IMR-90 (cell line): ENCODE measurements at regions not wholly inside any gene's neighbourhood (a gene's known extent, or its start where the extent isn't known, plus 50 kb on each side); places are given as distances from the start of the nearest gene placed in this dataset.

Experiments
- ATAC-seq: fragments of 200-7000 bp; cut with Tn5 transposase; 2 replicates; pipeline ENCODE4 v1.9.1; 2020; ENCODE audit warnings: low read depth, mild to moderate bottlenecking, moderate library complexity
- BruUV-seq: library from RNA; stranded (reverse); fragments of 400-500 nt; replicated peaks from 2 replicates; lab custom pipeline; 2021; lab: Mats Ljungman, UMichigan
- CTCF ChIA-PET: fragments of 300-600 bp; formaldehyde crosslinking; extraction: SDS; loops from one replicate; lab custom pipeline; 2021; ENCODE audit warnings: antibody characterized with exemption; lab: Yijun Ruan, JAX
- POLR2A ChIA-PET: fragments of 300-600 bp; sonication (Branson Sonifier 250); formaldehyde crosslinking; loops from one replicate; lab custom pipeline; 2022; ENCODE audit warnings: antibody characterized with exemption; ENCODE audit not compliant: unreplicated experiment; lab: Charles Lee
- DNase-seq: peaks from one replicate; pipeline ENCODE4 v3.0.0; 2013
- H2AFZ ChIP-seq: replicated peaks from 2 replicates; pipeline ENCODE3; 2013; ENCODE audit warnings: low read length, mild to moderate bottlenecking; ENCODE audit not compliant: poor library complexity
- H2AK5ac ChIP-seq: 2 replicates; pipeline ENCODE4 v1.6.1; 2013; ENCODE audit warnings: low read depth, low read length, inconsistent platforms
- H2AK9ac ChIP-seq: replicated peaks from 2 replicates; pipeline ENCODE3; 2013; ENCODE audit warnings: mild to moderate bottlenecking, low read depth, low read length, moderate library complexity; ENCODE audit not compliant: poor library complexity
- H2BK120ac ChIP-seq: 2 replicates; pipeline ENCODE4 v1.6.1; 2013; ENCODE audit warnings: low read depth, low read length, inconsistent platforms
- H2BK15ac ChIP-seq: 3 replicates; pipeline ENCODE4 v1.6.1; 2013; ENCODE audit warnings: low read depth, low read length, inconsistent platforms
- H2BK20ac ChIP-seq: 2 replicates; pipeline ENCODE4 v1.6.1; 2013; ENCODE audit warnings: low read depth, mild to moderate bottlenecking, inconsistent platforms, low read length, moderate library complexity
- H2BK5ac ChIP-seq: 2 replicates; pipeline ENCODE4 v1.6.1; 2013; ENCODE audit warnings: mild to moderate bottlenecking, low read depth, low read length, inconsistent platforms; ENCODE audit not compliant: poor library complexity, severe bottlenecking
- H3K14ac ChIP-seq: replicated peaks from 2 replicates; pipeline ENCODE4 v1.6.1; 2013; ENCODE audit warnings: low read depth, low read length, inconsistent platforms
- H3K18ac ChIP-seq: 2 replicates; pipeline ENCODE4 v1.6.1; 2013; ENCODE audit warnings: low read depth, low read length, control low read depth
- H3K23ac ChIP-seq: 2 replicates; pipeline ENCODE4 v1.6.1; 2013; ENCODE audit warnings: low read depth, low read length, inconsistent platforms
- H3K27ac ChIP-seq: 2 replicates; pipeline ENCODE4 v1.5.1; 2013; ENCODE audit warnings: mild to moderate bottlenecking, control low read depth, low read length; ENCODE audit not compliant: insufficient read depth
- H3K27me3 ChIP-seq: 2 replicates; pipeline ENCODE4 v1.6.1; 2013; ENCODE audit warnings: low read length; ENCODE audit not compliant: control insufficient read depth, insufficient read depth
- H3K36me3 ChIP-seq: 2 replicates; pipeline ENCODE4 v1.6.1; 2013; ENCODE audit warnings: low read length, mixed read lengths; ENCODE audit not compliant: control insufficient read depth, insufficient read depth
- H3K4ac ChIP-seq: 2 replicates; pipeline ENCODE4 v1.6.1; 2013; ENCODE audit warnings: low read depth, low read length, inconsistent platforms
- H3K4me1 ChIP-seq: 2 replicates; pipeline ENCODE4 v1.6.1; 2013; ENCODE audit warnings: low read length, mixed read lengths; ENCODE audit not compliant: control insufficient read depth, insufficient read depth
- H3K4me2 ChIP-seq: 2 replicates; pipeline ENCODE4 v1.6.1; 2013; ENCODE audit warnings: low read depth, mild to moderate bottlenecking, control low read depth, low read length, moderate library complexity
- H3K4me3 ChIP-seq: 2 replicates; pipeline ENCODE4 v1.5.1; 2013; ENCODE audit warnings: low read depth, mild to moderate bottlenecking, control low read depth, low read length, moderate library complexity; ENCODE audit not compliant: insufficient read depth
- H3K56ac ChIP-seq: 2 replicates; pipeline ENCODE4 v1.6.1; 2013; ENCODE audit warnings: low read length, inconsistent platforms; ENCODE audit not compliant: insufficient read depth; ENCODE audit errors: extremely low read depth
- H3K79me1 ChIP-seq, 2 experiments: 2 replicates each; pipeline ENCODE4 v1.6.1; 2013; ENCODE audit warnings: low read length in 2 of 2, inconsistent platforms in 1 of 2, low read depth in 1 of 2
- H3K9ac ChIP-seq: 2 replicates; pipeline ENCODE4 v1.6.1; 2013; ENCODE audit warnings: low read depth, low read length, control low read depth
- H3K9me1 ChIP-seq: 2 replicates; pipeline ENCODE4 v1.6.1; 2013; ENCODE audit warnings: low read length, inconsistent platforms; ENCODE audit not compliant: insufficient read depth
- H3K9me3 ChIP-seq: 2 replicates; pipeline ENCODE4 v1.6.1; 2013; ENCODE audit warnings: low read length; ENCODE audit not compliant: control insufficient read depth, insufficient read depth
- H4K20me1 ChIP-seq: 2 replicates; pipeline ENCODE4 v1.6.1; 2013; ENCODE audit warnings: low read length, inconsistent platforms; ENCODE audit not compliant: insufficient read depth
- H4K5ac ChIP-seq: 2 replicates; pipeline ENCODE4 v1.6.1; 2013; ENCODE audit warnings: mild to moderate bottlenecking, low read depth, low read length, control low read depth
- H4K8ac ChIP-seq, 2 experiments: 2 replicates each; pipeline ENCODE4 v1.6.1; 2013; ENCODE audit warnings: low read depth in 2 of 2, low read length in 2 of 2, control low read depth in 1 of 2, inconsistent platforms in 1 of 2
- H4K91ac ChIP-seq: 2 replicates; pipeline ENCODE4 v1.6.1; 2013; ENCODE audit warnings: low read depth, low read length, inconsistent platforms; ENCODE audit not compliant: insufficient read depth
- BHLHE40 ChIP-seq: fragments of 150-350 bp; IDR thresholded peaks from 2 replicates; pipeline ENCODE4 v1.6.1; 2016; ENCODE audit warnings: mild to moderate bottlenecking, low read depth, low read length
- CEBPB ChIP-seq: IDR thresholded peaks from 2 replicates; pipeline ENCODE4 v1.6.1; 2012; ENCODE audit warnings: low read depth, low read length, improper control_type of control experiment
- CHD1 ChIP-seq: IDR thresholded peaks from 2 replicates; pipeline ENCODE4 v1.6.1; 2012; ENCODE audit warnings: low read depth, low read length, improper control_type of control experiment
- CTCF ChIP-seq: conservative IDR thresholded peaks from 2 replicates; pipeline ENCODE4 v1.5.1; 2012; ENCODE audit warnings: mild to moderate bottlenecking, low read depth, low read length, improper control_type of control experiment
- ELK1 ChIP-seq: fragments of 150-350 bp; IDR thresholded peaks from 2 replicates; pipeline ENCODE4 v1.6.1; 2016; ENCODE audit warnings: low read depth, mild to moderate bottlenecking, low read length, moderate library complexity, borderline replicate concordance
- FOS ChIP-seq: fragments of 150-350 bp; IDR thresholded peaks from 2 replicates; pipeline ENCODE4 v1.6.1; 2016; ENCODE audit warnings: low read depth, low read length
- MAFK ChIP-seq: IDR thresholded peaks from 2 replicates; pipeline ENCODE4 v1.6.1; 2012; ENCODE audit warnings: low read depth, low read length, improper control_type of control experiment
- MAZ ChIP-seq: IDR thresholded peaks from 2 replicates; pipeline ENCODE4 v1.6.1; 2012; ENCODE audit warnings: low read depth, mild to moderate bottlenecking, low read length, improper control_type of control experiment, moderate library complexity, borderline replicate concordance
- MXI1 ChIP-seq: IDR thresholded peaks from 2 replicates; pipeline ENCODE4 v1.6.1; 2012; ENCODE audit warnings: low read depth, mild to moderate bottlenecking, low read length, moderate library complexity, borderline replicate concordance
- NFE2L2 ChIP-seq: fragments of 150-350 bp; IDR thresholded peaks from 2 replicates; pipeline ENCODE4 v1.6.1; 2016; ENCODE audit warnings: low read depth, mild to moderate bottlenecking, low read length
- POLR2A ChIP-seq: IDR thresholded peaks from 2 replicates; pipeline ENCODE4 v1.6.1; 2012; ENCODE audit warnings: mild to moderate bottlenecking, low read depth, low read length
- RAD21 ChIP-seq: IDR thresholded peaks from 2 replicates; pipeline ENCODE4 v1.6.1; 2012; ENCODE audit warnings: low read length, improper control_type of control experiment
- RCOR1 ChIP-seq: IDR thresholded peaks from 2 replicates; pipeline ENCODE4 v1.6.1; 2012; ENCODE audit warnings: mild to moderate bottlenecking, low read length, improper control_type of control experiment; ENCODE audit not compliant: insufficient replicate concordance
- RFX5 ChIP-seq: IDR thresholded peaks from 2 replicates; pipeline ENCODE4 v1.8.0; 2012; ENCODE audit warnings: low read depth, mild to moderate bottlenecking, low read length, moderate library complexity
- SMC3 ChIP-seq: fragments of 150-350 bp; IDR thresholded peaks from 2 replicates; pipeline ENCODE4 v1.6.1; 2016; ENCODE audit warnings: low read depth, mild to moderate bottlenecking, antibody characterized with exemption, low read length, moderate library complexity
- WGBS, 2 experiments: methylation state at CpG; one replicate each; pipeline versions ENCODE4 v1.1.5 to v1.1.7; 2013; ENCODE audit warnings: missing lambda C conversion rate in 2 of 2; ENCODE audit not compliant: insufficient read length in 1 of 2; ENCODE audit errors: extremely low coverage in 2 of 2; 5-methylcytosine and 5-hydroxymethylcytosine counted together
- dilution Hi-C: fragments of 300-500 bp; cut with HindIII; formaldehyde crosslinking; loops from one replicate; pipeline ENCODE4 v1.14.3; 2018; ENCODE audit warnings: low sequenced_read_pairs; ENCODE audit not compliant: unreplicated experiment
- in situ Hi-C: fragments of 300-500 bp; cut with MboI; formaldehyde crosslinking; loops from 3 replicates; pipeline ENCODE4 v1.14.3; 2019; ENCODE audit warnings: low sequenced_read_pairs, inconsistent platforms, mixed read lengths
- intact Hi-C: fragments of 100-400 bp; cut with micrococcal nuclease; formaldehyde crosslinking; loops from 2 replicates; pipeline ENCODE4 v1.10.0; 2022
- TF ChIP-seq, protein P1 (sequence below): fragments of 150-350 bp; IDR thresholded peaks from 2 replicates; pipeline ENCODE4 v1.6.1; 2017; ENCODE audit warnings: mild to moderate bottlenecking, antibody characterized with exemption, low read length, low read depth

DNA sequence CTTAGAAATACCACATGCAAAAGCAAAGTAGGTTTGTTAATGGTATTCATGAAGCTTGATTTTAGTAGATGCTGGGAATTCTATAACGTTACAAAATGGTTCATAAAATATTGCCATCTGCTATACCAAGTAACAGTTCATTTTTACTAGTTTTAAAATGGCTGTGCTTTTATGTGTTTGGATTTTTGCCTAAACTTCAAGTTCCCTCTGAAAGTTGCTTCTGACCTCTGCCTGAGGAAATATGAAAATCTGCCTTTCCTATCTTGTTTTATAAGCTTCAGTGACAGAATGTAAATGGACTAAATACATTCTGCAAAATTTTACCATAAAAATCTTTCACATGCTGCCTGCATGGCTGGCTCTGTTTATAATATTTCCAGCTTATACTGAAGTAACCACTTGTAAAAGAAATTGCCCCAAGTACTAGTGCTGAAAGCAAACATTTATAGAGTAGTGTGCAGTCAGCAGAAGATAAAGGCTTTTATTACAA, 560.7 kb upstream of the ROBO2 start:
- no CpG with 5 or more reads among the region's 1 CpG for WGBS, 2 experiments
- H3K4me2 ChIP-seq = no peak overlapping the region
- H2BK120ac ChIP-seq = no peak overlapping the region
- no peaks in the 10 kb centered on the region for H3K9me3 ChIP-seq
- ATAC-seq = no peak; the same call in 1 of the 2 replicates
- H3K4me1 ChIP-seq = 0 out of 2 replicates have a peak, but pooled peaks cover 1% of the 10 kb centered on the region
- no peak overlapping the region for H4K8ac ChIP-seq
- no peak overlapping the region for H2BK20ac ChIP-seq
- ChIA-PET POLR2A (no interaction called here), CTCF (no interaction called here)
- H3K27ac ChIP-seq = no peak overlapping the region
- no peak overlapping the region for H4K91ac ChIP-seq
- in situ Hi-C loops (no loop called here), intact Hi-C loops (no loop called here), dilution Hi-C loops (no loop called here)
- H3K9me1 ChIP-seq = no peaks in the 10 kb centered on the region
- H3K79me1 ChIP-seq = no peaks in the 10 kb centered on the region
- H4K5ac ChIP-seq = no peak overlapping the region
- no peak overlapping the region for H3K4me3 ChIP-seq
- H3K14ac ChIP-seq = no peak overlapping the region
- no peak overlapping the region for H2AK9ac ChIP-seq
- H2AFZ ChIP-seq = no peak overlapping the region
- H3K27me3 ChIP-seq = no peaks in the 10 kb centered on the region
- no peaks in the 10 kb centered on the region for H3K36me3 ChIP-seq
- no peak overlapping the region for H2BK15ac ChIP-seq
- H4K20me1 ChIP-seq = no peaks in the 10 kb centered on the region
- H3K56ac ChIP-seq = no peak overlapping the region
- no TSS peak for BruUV-seq
- no peak overlapping the region for H3K9ac ChIP-seq
- no peak overlapping the region for H3K18ac ChIP-seq
- no peak overlapping the region for H3K23ac ChIP-seq
- TF ChIP-seq RAD21 = no peak
- no peak for TF ChIP-seq POLR2A
- no peak for TF ChIP-seq CHD1
- no peak for TF ChIP-seq RFX5
- no peak for TF ChIP-seq SMC3
- TF ChIP-seq NFE2L2 = no peak
- no peak for TF ChIP-seq MXI1
- TF ChIP-seq MAFK = no peak
- TF ChIP-seq BHLHE40 = no peak
- no peak for TF ChIP-seq MAZ
- TF ChIP-seq, protein P1, sequence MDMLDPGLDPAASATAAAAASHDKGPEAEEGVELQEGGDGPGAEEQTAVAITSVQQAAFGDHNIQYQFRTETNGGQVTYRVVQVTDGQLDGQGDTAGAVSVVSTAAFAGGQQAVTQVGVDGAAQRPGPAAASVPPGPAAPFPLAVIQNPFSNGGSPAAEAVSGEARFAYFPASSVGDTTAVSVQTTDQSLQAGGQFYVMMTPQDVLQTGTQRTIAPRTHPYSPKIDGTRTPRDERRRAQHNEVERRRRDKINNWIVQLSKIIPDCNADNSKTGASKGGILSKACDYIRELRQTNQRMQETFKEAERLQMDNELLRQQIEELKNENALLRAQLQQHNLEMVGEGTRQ = no peak
- TF ChIP-seq FOS = no peak
- no peak for TF ChIP-seq ELK1
- TF ChIP-seq RCOR1 = no peak
- no peak for TF ChIP-seq CEBPB
- no peak for TF ChIP-seq CTCF
- no peak for DNase-seq
- no peak overlapping the region for H2BK5ac ChIP-seq
- no peak overlapping the region for H3K4ac ChIP-seq
- H2AK5ac ChIP-seq = no peak overlapping the region
